ENCODE measurements at regions not wholly inside any gene's neighbourhood (a gene's known extent, or its start where the extent isn't known, plus 50 kb on each side); places are given as distances from the start of the nearest gene placed in this dataset.

DNA sequence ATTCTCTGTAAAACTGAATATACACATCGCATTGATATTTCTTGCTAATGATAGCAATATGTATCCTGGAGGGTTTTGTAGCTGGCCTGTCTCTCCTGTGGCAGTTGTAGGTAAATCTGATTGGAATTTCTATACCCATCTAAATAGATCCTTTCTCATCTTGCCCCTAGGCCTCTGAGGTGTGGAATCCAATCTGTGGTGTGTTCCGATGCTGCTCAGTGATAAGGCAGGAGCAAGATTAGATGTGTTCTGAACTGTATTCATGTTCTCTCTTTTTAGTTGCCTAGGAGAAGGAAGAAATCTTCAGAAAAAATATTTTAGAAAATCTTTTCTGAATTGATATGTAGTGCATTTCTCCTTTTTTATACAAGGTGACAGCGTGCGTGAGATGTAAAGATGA, 507.5 kb downstream of the NR2F1-AS1 start:
- Histone ChIP-seq H3K4me2 (ENCODE audit: low read length) (no peak overlapping the region), H3K9me3 (ENCODE audit: low read length) (no peaks in the 10 kb centered on the region), H2AFZ (ENCODE audit: low read depth, low read length) (no peak overlapping the region)

DNA sequence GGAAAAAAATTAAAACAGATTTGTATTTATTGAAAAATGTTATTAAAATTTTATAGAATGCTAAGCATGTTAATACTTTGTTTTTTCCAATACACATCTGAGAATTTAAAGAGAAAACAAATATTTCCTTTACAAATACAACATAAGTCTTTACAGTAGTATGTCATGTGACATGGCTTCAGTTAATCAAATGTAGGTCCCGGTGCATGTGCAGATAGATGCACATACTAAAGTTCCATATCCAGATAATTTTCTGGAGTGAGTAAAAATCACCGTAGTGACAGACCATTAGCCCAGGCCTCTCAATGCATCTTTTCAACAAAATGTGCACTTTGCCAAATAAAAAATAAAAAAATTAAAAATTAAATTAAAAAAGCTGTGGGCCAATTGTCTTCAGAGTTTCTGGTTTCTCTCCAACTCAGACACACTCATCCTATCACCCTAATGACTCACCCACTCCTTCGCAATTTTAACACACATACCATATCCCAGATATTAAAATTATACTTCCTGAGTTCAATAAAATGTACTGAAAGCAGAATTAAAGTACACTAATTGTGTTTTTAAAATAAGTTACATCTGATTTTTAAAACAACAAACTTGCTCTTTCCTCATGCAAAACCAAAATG, 508.1 kb downstream of the NR2F1-AS1 start:
- Histone ChIP-seq H3K27ac (ENCODE audit: low read length) (no peak overlapping the region), H3K9ac (ENCODE audit: low read length) (no peak overlapping the region), H3K27me3 (ENCODE audit: insufficient read depth, low read depth, low read length) (no peaks in the 10 kb centered on the region), H3K79me2 (replicated peaks; ENCODE audit: insufficient read depth, low read length) (no peaks in the 10 kb centered on the region), H3F3A (ENCODE audit: insufficient read depth, low read length, poor library complexity, severe bottlenecking) (no peaks in the 10 kb centered on the region), H3K36me3 (ENCODE audit: insufficient read depth, low read length) (no peaks in the 10 kb centered on the region), H3K9me3 (ENCODE audit: low read length) (no peaks in the 10 kb centered on the region), H3K4me2 (ENCODE audit: low read length) (no peak overlapping the region), H3K9me2 (ENCODE audit: insufficient read depth, low read length) (no peaks in the 10 kb centered on the region), H2AFZ (ENCODE audit: low read depth, low read length) (no peak overlapping the region), H3K4me3 (ENCODE audit: low read length) (no peak overlapping the region), H4K20me1 (ENCODE audit: insufficient read depth) (no peaks in the 10 kb centered on the region)
- TF ChIP-seq MXI1 (conservative IDR thresholded peaks at IDR 0.05; ENCODE audit: poor library complexity, severe bottlenecking) (no peak), POLR2AphosphoS5 (IDR thresholded peaks at IDR 0.05) (no peak), EP300 (conservative IDR thresholded peaks at IDR 0.05; ENCODE audit: poor library complexity, severe bottlenecking) (no peak), TAF1 (IDR thresholded peaks at IDR 0.05; ENCODE audit: low read depth) (no peak)

More for the DNA sequence above, 507.5 kb downstream of the NR2F1-AS1 start:
- TF ChIP-seq, protein P1, sequence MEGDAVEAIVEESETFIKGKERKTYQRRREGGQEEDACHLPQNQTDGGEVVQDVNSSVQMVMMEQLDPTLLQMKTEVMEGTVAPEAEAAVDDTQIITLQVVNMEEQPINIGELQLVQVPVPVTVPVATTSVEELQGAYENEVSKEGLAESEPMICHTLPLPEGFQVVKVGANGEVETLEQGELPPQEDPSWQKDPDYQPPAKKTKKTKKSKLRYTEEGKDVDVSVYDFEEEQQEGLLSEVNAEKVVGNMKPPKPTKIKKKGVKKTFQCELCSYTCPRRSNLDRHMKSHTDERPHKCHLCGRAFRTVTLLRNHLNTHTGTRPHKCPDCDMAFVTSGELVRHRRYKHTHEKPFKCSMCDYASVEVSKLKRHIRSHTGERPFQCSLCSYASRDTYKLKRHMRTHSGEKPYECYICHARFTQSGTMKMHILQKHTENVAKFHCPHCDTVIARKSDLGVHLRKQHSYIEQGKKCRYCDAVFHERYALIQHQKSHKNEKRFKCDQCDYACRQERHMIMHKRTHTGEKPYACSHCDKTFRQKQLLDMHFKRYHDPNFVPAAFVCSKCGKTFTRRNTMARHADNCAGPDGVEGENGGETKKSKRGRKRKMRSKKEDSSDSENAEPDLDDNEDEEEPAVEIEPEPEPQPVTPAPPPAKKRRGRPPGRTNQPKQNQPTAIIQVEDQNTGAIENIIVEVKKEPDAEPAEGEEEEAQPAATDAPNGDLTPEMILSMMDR (IDR thresholded peaks at IDR 0.05; ENCODE audit: poor library complexity, severe bottlenecking), result no peak
- TF ChIP-seq POLR2AphosphoS5 (IDR thresholded peaks at IDR 0.05), result no peak
- no peak for TF ChIP-seq MXI1 (conservative IDR thresholded peaks at IDR 0.05; ENCODE audit: poor library complexity, severe bottlenecking)
- no peak for TF ChIP-seq EZH2 (IDR thresholded peaks at IDR 0.05; ENCODE audit: borderline replicate concordance, insufficient read depth, low read length, poor library complexity, severe bottlenecking)
- TF ChIP-seq, protein P2, sequence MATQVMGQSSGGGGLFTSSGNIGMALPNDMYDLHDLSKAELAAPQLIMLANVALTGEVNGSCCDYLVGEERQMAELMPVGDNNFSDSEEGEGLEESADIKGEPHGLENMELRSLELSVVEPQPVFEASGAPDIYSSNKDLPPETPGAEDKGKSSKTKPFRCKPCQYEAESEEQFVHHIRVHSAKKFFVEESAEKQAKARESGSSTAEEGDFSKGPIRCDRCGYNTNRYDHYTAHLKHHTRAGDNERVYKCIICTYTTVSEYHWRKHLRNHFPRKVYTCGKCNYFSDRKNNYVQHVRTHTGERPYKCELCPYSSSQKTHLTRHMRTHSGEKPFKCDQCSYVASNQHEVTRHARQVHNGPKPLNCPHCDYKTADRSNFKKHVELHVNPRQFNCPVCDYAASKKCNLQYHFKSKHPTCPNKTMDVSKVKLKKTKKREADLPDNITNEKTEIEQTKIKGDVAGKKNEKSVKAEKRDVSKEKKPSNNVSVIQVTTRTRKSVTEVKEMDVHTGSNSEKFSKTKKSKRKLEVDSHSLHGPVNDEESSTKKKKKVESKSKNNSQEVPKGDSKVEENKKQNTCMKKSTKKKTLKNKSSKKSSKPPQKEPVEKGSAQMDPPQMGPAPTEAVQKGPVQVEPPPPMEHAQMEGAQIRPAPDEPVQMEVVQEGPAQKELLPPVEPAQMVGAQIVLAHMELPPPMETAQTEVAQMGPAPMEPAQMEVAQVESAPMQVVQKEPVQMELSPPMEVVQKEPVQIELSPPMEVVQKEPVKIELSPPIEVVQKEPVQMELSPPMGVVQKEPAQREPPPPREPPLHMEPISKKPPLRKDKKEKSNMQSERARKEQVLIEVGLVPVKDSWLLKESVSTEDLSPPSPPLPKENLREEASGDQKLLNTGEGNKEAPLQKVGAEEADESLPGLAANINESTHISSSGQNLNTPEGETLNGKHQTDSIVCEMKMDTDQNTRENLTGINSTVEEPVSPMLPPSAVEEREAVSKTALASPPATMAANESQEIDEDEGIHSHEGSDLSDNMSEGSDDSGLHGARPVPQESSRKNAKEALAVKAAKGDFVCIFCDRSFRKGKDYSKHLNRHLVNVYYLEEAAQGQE (IDR thresholded peaks at IDR 0.05; ENCODE audit: borderline replicate concordance), result no peak
- TF ChIP-seq EP300 (conservative IDR thresholded peaks at IDR 0.05; ENCODE audit: poor library complexity, severe bottlenecking), result no peak
- no peak for TF ChIP-seq SMC3 (conservative IDR thresholded peaks at IDR 0.05; ENCODE audit: poor library complexity)
- TF ChIP-seq TAF1 (IDR thresholded peaks at IDR 0.05; ENCODE audit: low read depth), result no peak
- TF ChIP-seq RAD21 (conservative IDR thresholded peaks at IDR 0.05), result no peak
- Histone ChIP-seq H3K9ac (ENCODE audit: low read length) (no peak overlapping the region), H3K79me2 (replicated peaks; ENCODE audit: insufficient read depth, low read length) (no peaks in the 10 kb centered on the region), H3K27me3 (ENCODE audit: insufficient read depth, low read depth, low read length) (no peaks in the 10 kb centered on the region), H3K4me3 (ENCODE audit: low read length) (no peak overlapping the region), H4K20me1 (ENCODE audit: insufficient read depth) (no peaks in the 10 kb centered on the region), H3K9me2 (ENCODE audit: insufficient read depth, low read length) (no peaks in the 10 kb centered on the region), H3K36me3 (ENCODE audit: insufficient read depth, low read length) (no peaks in the 10 kb centered on the region), H3F3A (ENCODE audit: insufficient read depth, low read length, poor library complexity, severe bottlenecking) (no peaks in the 10 kb centered on the region), H3K27ac (ENCODE audit: low read length) (no peak overlapping the region)
